Transverse colon (tissue), 3 donors: ENCODE measurements at regions not wholly inside any gene's neighbourhood (a gene's known extent, or its start where the extent isn't known, plus 50 kb on each side); places are given as distances from the start of the nearest gene placed in this dataset.

Source experiments
- CTCF ChIP-seq, 5 experiments: fragments of 200-600 bp in 3 of 5; fragments of 450-650 bp in 2 of 5; sonication (generic) in 3 of 5; IDR thresholded peaks; 1 replicate in 2 of 5; 2 replicates in 3 of 5; pipeline ENCODE4 v1.5.1; 2016 to 2017; ENCODE audit warnings: antibody characterized with exemption in 5 of 5, inconsistent platforms in 3 of 5, mild to moderate bottlenecking in 2 of 5, moderate library complexity in 1 of 5
- POLR2A ChIP-seq: fragments of 450-650 bp; IDR thresholded peaks from one replicate; pipeline ENCODE4 v1.6.1; 2016; ENCODE audit warnings: antibody characterized with exemption, mild to moderate bottlenecking, moderate library complexity

GRCh38 chr15:80331886-80332406, 72.2 kb upstream of the ARNT2 start:
- TF ChIP-seq POLR2A = no peak
- no peak for TF ChIP-seq CTCF (IDR thresholded peaks at IDR 0.05)
